Stomach (tissue), 4 donors: ENCODE measurements at regions not wholly inside any gene's neighbourhood (a gene's known extent, or its start where the extent isn't known, plus 50 kb on each side); places are given as distances from the start of the nearest gene placed in this dataset.
"Not testable (repeated sequence)": the region's sequence is repeated elsewhere in the genome, so short reads cannot be mapped to it uniquely, and the experiment has no call there.

Experiments used
- EP300 ChIP-seq: sonication (generic); formaldehyde crosslinking; IDR thresholded peaks from one replicate; pipeline ENCODE4 v1.6.1; 2017; ENCODE audit warnings: antibody characterized with exemption
- POLR2AphosphoS5 ChIP-seq, 3 donors: sonication (generic); formaldehyde crosslinking; IDR thresholded peaks; one replicate each; pipeline ENCODE4 v1.6.1; 2016; ENCODE audit warnings: antibody characterized with exemption in 3 of 3
- TF ChIP-seq, protein P1 (sequence below), 7 experiments: fragments of 450-650 bp in 4 of 7; fragments of 200-600 bp in 3 of 7; sonication (generic) in 3 of 7; IDR thresholded peaks; one replicate each; pipeline ENCODE4 v1.5.1; 2016 to 2019; ENCODE audit warnings: antibody characterized with exemption in 7 of 7, control low read depth in 2 of 7, mild to moderate bottlenecking in 1 of 7

DNA sequence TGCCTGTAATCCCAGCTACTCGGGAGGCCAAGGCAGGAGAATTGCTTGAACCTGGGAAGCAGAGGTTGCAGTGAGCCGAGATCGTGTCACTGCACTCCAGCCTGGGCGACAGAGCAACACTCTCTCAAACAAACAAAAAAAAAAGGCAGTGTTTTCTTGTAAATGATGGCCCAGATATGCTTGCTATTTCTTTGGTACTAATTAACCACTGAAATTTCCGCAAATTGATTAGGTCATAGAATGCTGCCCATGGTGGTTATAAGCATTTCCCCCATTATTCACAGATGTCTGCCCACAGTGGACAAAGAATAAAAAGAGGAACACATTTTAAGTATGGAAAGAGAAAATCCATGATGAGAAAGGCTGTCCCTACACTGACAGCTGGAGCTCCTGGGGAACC, 49.9 kb upstream of the DAAM1 start:
- not testable (repeated sequence) for TF ChIP-seq POLR2AphosphoS5 (IDR thresholded peaks at IDR 0.05); EP300
- TF ChIP-seq, protein P1, sequence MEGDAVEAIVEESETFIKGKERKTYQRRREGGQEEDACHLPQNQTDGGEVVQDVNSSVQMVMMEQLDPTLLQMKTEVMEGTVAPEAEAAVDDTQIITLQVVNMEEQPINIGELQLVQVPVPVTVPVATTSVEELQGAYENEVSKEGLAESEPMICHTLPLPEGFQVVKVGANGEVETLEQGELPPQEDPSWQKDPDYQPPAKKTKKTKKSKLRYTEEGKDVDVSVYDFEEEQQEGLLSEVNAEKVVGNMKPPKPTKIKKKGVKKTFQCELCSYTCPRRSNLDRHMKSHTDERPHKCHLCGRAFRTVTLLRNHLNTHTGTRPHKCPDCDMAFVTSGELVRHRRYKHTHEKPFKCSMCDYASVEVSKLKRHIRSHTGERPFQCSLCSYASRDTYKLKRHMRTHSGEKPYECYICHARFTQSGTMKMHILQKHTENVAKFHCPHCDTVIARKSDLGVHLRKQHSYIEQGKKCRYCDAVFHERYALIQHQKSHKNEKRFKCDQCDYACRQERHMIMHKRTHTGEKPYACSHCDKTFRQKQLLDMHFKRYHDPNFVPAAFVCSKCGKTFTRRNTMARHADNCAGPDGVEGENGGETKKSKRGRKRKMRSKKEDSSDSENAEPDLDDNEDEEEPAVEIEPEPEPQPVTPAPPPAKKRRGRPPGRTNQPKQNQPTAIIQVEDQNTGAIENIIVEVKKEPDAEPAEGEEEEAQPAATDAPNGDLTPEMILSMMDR (IDR thresholded peaks at IDR 0.05), result not testable (repeated sequence)
